ENCODE measurements at regions not wholly inside any gene's neighbourhood (a gene's known extent, or its start where the extent isn't known, plus 50 kb on each side); places are given as distances from the start of the nearest gene placed in this dataset.

DNA sequence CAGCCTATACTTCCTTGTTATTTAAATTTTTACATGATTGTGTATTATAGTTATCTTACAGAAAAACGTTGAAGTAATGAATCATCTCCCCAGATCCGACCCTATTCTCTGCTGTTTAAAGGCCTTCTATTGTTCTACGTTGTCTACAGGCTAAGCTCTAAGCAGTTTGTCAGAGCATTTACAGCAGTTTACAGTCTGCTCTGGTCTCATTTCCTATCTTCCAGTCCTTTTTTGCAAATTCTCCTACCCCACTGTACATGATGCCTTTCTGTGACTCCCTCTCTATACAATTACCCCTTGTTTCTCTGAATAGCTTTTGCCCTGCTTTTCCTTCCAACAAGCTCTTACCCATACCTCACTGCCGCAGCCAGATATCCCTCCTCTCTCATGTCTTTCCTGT is 319.2 kb upstream of the FMN2 start:
- no peaks in the 10 kb centered on the region for H3K79me2 ChIP-seq (ENCODE audit: low read length)
- H3K27me3 ChIP-seq (ENCODE audit: low read depth, low read length), result no peaks in the 10 kb centered on the region
- no peak overlapping the region for H3K27ac ChIP-seq (ENCODE audit: low read length)
- H4K20me1 ChIP-seq (ENCODE audit: insufficient read depth, low read length), result no peaks in the 10 kb centered on the region
- no peaks in the 10 kb centered on the region for H3K9me3 ChIP-seq (ENCODE audit: insufficient read depth, low read length)
- no peak overlapping the region for H3K4me3 ChIP-seq (ENCODE audit: low read length)
- H2AFZ ChIP-seq (ENCODE audit: low read depth, low read length), result no peak overlapping the region
- no peaks in the 10 kb centered on the region for H3K36me3 ChIP-seq (replicated peaks; ENCODE audit: low read depth, low read length)
- H3K4me2 ChIP-seq (ENCODE audit: low read length), result no peak overlapping the region
- no peak overlapping the region for H3K9ac ChIP-seq (ENCODE audit: low read length)
- no peaks in the 10 kb centered on the region for H3K4me1 ChIP-seq (ENCODE audit: low read length)
- no peak for TF ChIP-seq EZH2phosphoT487 (IDR thresholded peaks at IDR 0.05; ENCODE audit: low read depth)
- TF ChIP-seq, protein P1, sequence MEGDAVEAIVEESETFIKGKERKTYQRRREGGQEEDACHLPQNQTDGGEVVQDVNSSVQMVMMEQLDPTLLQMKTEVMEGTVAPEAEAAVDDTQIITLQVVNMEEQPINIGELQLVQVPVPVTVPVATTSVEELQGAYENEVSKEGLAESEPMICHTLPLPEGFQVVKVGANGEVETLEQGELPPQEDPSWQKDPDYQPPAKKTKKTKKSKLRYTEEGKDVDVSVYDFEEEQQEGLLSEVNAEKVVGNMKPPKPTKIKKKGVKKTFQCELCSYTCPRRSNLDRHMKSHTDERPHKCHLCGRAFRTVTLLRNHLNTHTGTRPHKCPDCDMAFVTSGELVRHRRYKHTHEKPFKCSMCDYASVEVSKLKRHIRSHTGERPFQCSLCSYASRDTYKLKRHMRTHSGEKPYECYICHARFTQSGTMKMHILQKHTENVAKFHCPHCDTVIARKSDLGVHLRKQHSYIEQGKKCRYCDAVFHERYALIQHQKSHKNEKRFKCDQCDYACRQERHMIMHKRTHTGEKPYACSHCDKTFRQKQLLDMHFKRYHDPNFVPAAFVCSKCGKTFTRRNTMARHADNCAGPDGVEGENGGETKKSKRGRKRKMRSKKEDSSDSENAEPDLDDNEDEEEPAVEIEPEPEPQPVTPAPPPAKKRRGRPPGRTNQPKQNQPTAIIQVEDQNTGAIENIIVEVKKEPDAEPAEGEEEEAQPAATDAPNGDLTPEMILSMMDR (IDR thresholded peaks at IDR 0.05; ENCODE audit: low read depth, low read length), result no peak

DNA sequence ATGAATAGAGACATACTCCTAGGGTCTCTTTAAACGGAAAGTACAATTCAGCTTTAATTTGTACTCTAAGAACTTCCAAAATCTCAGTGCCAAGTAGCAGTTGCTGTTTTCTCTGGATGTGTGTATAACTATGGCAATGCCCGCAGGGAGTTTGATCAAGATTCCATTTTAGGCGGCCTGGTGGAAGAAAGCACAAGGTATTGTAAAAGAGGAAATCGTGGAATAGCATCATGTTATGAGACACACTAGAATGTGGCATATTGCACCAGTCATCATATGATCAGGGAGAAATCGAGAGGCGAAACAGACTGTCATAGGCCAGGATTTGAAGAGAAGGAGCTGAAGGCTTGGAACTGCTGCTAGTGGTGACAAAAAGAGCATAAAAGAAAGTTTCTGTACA is 316.2 kb upstream of the FMN2 start:
- no peak overlapping the region for H3K4me2 ChIP-seq (ENCODE audit: low read length)
- no peaks in the 10 kb centered on the region for H3K36me3 ChIP-seq (replicated peaks; ENCODE audit: low read depth, low read length)
- H2AFZ ChIP-seq (ENCODE audit: low read depth, low read length), result no peak overlapping the region
- H3K27me3 ChIP-seq (ENCODE audit: low read depth, low read length), result no peaks in the 10 kb centered on the region
- no peak overlapping the region for H3K9ac ChIP-seq (ENCODE audit: low read length)
- H3K4me3 ChIP-seq (ENCODE audit: low read length), result no peak overlapping the region
- TF ChIP-seq EZH2phosphoT487 (IDR thresholded peaks at IDR 0.05; ENCODE audit: low read depth), result no peak
- TF ChIP-seq, protein P1 (IDR thresholded peaks at IDR 0.05; ENCODE audit: low read depth, low read length), result no peak
- no peaks in the 10 kb centered on the region for H3K79me2 ChIP-seq (ENCODE audit: low read length)
- no peaks in the 10 kb centered on the region for H3K9me3 ChIP-seq (ENCODE audit: insufficient read depth, low read length)
- no peaks in the 10 kb centered on the region for H4K20me1 ChIP-seq (ENCODE audit: insufficient read depth, low read length)
- no peak overlapping the region for H3K27ac ChIP-seq (ENCODE audit: low read length)
- H3K4me1 ChIP-seq (ENCODE audit: low read length), result no peaks in the 10 kb centered on the region

DNA sequence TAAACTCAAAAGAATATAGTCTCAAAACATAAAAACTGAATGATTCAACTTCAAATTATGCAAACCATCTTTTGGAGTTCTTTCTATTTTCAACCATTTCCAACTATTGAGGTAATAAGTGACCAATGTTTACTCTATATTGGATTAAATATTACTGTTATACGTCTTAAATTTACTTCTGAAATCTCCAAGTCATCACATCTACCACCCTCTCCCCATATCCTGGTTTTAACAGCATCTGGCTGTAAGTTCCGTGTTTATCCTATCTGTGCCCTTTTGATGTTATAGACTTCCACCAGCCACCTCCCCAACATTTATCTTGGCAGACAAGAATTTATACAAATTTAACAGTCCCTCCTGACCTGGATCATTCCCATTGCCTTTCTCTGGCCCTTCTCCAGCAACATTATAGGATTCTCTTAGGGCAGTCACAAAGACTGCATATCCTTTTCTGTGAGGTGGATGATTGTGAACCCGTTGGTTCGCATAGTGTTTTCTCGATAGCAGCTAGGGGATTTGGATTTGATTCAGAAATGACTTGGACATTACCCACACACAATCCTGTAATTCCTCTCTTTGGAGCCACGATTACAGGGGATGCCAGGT is 313.4 kb upstream of the FMN2 start:
- H3K9me3 ChIP-seq (ENCODE audit: insufficient read depth, low read length), result no peaks in the 10 kb centered on the region
- H2AFZ ChIP-seq (ENCODE audit: low read depth, low read length), result no peak overlapping the region
- no peak overlapping the region for H3K27ac ChIP-seq (ENCODE audit: low read length)
- H3K79me2 ChIP-seq (ENCODE audit: low read length), result no peaks in the 10 kb centered on the region
- H3K4me1 ChIP-seq (ENCODE audit: low read length), result no peaks in the 10 kb centered on the region
- no peaks in the 10 kb centered on the region for H4K20me1 ChIP-seq (ENCODE audit: insufficient read depth, low read length)
- no peak for TF ChIP-seq EZH2phosphoT487 (IDR thresholded peaks at IDR 0.05; ENCODE audit: low read depth)
- TF ChIP-seq, protein P1 (IDR thresholded peaks at IDR 0.05; ENCODE audit: low read depth, low read length), result no peak
- no peak overlapping the region for H3K9ac ChIP-seq (ENCODE audit: low read length)
- no peaks in the 10 kb centered on the region for H3K27me3 ChIP-seq (ENCODE audit: low read depth, low read length)
- no peaks in the 10 kb centered on the region for H3K36me3 ChIP-seq (replicated peaks; ENCODE audit: low read depth, low read length)
- no peak overlapping the region for H3K4me3 ChIP-seq (ENCODE audit: low read length)
- no peak overlapping the region for H3K4me2 ChIP-seq (ENCODE audit: low read length)

DNA sequence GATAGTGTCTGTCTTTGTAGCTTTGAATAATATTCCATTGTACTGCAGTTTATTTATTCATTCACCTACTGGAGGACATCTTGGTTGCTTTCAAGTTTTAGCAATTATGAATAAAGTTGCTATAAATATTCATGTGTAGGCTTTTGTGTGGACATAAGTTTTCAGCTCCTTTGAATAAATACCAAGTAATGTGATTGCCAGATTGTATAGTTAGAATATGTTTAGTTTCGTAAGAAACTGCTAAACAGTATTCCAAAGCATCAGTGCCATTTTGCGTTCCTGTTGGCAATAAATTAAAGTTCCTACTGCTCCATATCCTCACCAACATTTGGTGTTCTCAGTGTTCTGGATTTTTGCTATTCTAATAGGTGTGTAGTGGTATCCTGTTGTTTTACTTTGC is 311.7 kb upstream of the FMN2 start:
- no peak overlapping the region for H2AFZ ChIP-seq (ENCODE audit: low read depth, low read length)
- no peaks in the 10 kb centered on the region for H3K4me1 ChIP-seq (ENCODE audit: low read length)
- no peak overlapping the region for H3K4me3 ChIP-seq (ENCODE audit: low read length)
- H3K27ac ChIP-seq (ENCODE audit: low read length), result no peak overlapping the region
- no peaks in the 10 kb centered on the region for H3K27me3 ChIP-seq (ENCODE audit: low read depth, low read length)
- H3K9ac ChIP-seq (ENCODE audit: low read length), result no peak overlapping the region
- H3K36me3 ChIP-seq (replicated peaks; ENCODE audit: low read depth, low read length), result no peaks in the 10 kb centered on the region
- no peak for TF ChIP-seq EZH2phosphoT487 (IDR thresholded peaks at IDR 0.05; ENCODE audit: low read depth)
- TF ChIP-seq, protein P1 (IDR thresholded peaks at IDR 0.05; ENCODE audit: low read depth, low read length), result no peak
- no peak overlapping the region for H3K4me2 ChIP-seq (ENCODE audit: low read length)
- H3K9me3 ChIP-seq (ENCODE audit: insufficient read depth, low read length), result no peaks in the 10 kb centered on the region
- H3K79me2 ChIP-seq (ENCODE audit: low read length), result no peaks in the 10 kb centered on the region
- H4K20me1 ChIP-seq (ENCODE audit: insufficient read depth, low read length), result no peaks in the 10 kb centered on the region
